Suppressor macrophage (primary cell): ENCODE measurements at regions not wholly inside any gene's neighbourhood (a gene's known extent, or its start where the extent isn't known, plus 50 kb on each side); places are given as distances from the start of the nearest gene placed in this dataset.
A peak's percentile ranks its signal among the peaks of the same experiment; 100 is the strongest.

Experiments used
- DNase-seq, 4 experiments: peaks; one replicate each; pipeline ENCODE4 v3.0.0-alpha.2; 2020 to 2022

DNA sequence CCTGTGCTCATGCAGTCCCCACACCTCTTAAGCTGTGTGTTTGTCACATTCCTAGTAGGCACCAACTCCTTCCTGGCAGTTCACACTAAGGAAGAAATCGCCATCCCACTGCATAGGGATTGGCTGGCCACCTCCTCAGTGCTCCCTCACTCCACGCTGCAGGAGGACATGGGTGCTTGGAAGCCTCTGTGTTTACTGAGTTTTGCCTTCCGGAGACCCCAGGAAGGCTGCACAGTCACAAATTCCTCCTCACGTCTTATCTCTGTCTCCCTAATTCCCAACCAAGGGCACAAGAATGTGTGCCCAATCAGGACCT lies 93.8 kb upstream of the GALNT2 start:
- DNase-seq = no peak

- DNase-seq = no peak
Measured at GRCh38 chr1:229975047-229975446, 92.0 kb upstream of the GALNT2 start.

DNA sequence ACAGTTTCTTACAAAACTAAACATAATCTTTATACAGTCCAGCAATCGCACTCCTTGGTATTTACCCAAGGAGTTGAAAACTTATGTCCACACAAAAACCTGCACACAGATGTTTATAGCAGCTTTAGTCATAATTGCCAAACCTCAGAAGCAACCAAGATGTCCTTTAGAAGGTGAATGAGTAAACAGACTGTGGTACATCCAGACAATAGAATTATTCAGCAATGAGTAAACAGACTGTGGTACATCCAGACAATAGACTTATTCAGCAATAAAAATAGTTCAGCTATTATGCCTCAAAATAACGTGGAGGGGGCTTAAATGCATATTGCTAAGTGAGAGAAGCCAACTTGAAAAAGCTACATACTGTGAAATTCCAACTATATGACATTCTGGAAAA lies 87.0 kb upstream of the GALNT2 start:
- DNase-seq = no peak

- DNase-seq = no peak
Measured at GRCh38 chr1:229981736-229982135, 85.3 kb upstream of the GALNT2 start.

- DNase-seq = no peak
Measured at GRCh38 chr1:229984310-229984991, 82.6 kb upstream of the GALNT2 start.

GRCh38 chr1:229984992-229985612 lies 81.9 kb upstream of the GALNT2 start:
- no peak for DNase-seq

- no peak for DNase-seq
Measured at GRCh38 chr1:229985613-229986010, 81.4 kb upstream of the GALNT2 start.

DNA sequence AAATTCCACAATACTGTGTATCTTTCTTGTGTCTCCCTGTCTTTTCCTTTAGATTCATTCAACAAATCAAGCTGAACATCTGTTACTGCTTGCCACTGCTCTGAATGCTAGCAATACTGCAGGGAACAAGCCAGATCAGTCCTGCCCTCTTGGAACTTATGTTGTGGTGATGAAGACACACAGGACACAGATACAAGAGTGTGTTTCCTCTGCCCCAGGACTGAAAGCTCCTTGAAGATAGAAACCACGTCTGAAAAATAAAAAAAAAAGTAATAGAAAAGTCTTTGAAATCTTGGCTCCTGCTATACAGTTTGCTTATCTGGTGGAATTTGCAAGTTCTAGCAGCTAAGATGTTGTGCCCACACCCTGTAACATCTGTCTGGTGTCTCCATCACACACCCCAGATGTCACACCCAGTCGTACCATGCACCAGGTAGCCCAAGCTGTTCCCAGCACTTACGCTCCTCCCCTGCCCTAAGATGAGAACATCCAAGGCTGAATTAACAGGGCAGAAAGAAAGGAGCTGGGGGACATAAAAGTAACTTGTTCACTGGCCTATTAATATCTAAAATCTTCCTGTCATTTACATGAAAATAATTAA lies 80.2 kb upstream of the GALNT2 start:
- DNase-seq = no peak

- DNase-seq = no peak
Measured at GRCh38 chr1:229987953-229988352, 79.1 kb upstream of the GALNT2 start.

DNA sequence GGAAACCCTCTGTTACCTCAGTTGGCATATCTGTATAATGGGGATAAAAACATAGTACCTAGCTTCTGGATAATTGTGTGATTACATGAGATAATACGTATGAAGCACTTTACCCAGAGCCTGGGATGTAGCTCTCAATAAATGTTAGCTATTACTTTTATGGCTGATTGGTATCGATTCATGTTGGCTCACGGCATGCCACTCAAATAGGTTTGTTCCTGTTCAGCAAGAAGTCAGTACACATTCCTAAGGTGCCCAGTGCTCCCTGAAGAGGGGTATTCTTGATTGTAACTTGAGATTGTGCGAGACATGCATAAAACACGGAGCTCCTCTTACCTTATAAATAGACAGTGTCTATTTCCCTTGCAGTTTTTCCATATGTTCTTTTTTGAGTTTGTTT lies 78.5 kb upstream of the GALNT2 start:
- DNase-seq = no peak

DNA sequence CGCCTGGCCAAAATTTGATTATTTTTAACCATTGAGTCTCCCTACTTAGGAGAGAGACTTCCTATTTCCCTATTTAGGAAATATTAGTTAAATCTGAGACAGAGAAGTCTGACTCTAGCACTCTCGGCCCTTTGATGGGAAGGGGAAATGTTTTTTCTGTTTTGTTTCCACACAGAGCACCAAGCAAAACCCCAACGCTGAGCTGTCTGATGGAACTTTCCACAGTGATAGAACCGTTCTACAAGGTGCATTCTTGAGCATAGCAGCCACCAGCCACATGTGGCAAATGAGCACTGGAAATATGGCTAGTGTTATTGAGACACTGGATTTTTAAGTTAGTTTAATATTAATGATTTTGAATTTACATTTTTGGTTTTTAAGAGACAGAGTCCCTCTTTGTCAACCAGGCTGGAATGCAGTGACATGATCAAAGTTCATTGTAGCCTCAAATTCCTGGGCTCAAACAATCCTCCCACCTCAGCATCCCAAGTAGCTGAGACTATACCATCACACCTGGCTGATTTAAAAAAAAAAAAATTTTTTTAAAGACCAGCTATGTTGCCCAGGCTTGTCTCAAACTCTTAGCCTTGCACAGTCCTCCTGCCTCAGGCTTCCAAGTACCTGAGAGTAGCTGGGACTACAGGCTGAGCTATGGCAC lies 77.3 kb upstream of the GALNT2 start:
- DNase-seq = no peak

GRCh38 chr1:229990326-229990725 lies 76.7 kb upstream of the GALNT2 start:
- no peak for DNase-seq

GRCh38 chr1:229991104-229991513 lies 75.9 kb upstream of the GALNT2 start:
- DNase-seq = no peak

DNA sequence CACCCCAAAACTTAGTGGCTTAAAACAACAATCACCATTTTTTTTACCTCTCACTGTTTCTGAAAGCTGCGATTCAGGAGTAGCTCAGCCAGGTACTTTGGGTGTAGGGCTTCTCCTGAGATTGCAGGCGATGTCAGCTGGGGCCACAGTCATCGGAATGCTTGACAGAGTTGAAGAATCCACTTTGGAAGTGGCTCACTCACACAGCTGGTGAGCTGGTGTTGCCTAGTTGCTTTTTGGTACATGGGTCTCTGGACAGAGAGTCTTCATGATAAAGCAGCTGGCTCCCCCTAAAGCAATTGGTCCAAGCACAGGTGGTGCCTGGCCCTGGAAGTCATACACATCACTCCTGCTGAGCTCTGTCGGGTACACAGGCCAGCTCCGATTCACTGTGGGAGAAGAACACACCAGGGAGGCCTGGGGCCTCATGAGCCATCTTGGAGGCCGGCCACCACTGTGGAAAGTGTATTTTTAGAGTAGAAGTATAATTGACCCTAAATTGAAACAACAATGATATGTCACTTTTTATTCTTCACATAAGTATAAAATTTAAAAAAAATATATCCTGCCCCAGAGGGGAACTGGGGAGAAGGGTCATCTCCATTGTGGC lies 75.2 kb upstream of the GALNT2 start:
- no peak for DNase-seq

- no peak for DNase-seq
Measured at GRCh38 chr1:229993060-229993459, 74.0 kb upstream of the GALNT2 start.

DNA sequence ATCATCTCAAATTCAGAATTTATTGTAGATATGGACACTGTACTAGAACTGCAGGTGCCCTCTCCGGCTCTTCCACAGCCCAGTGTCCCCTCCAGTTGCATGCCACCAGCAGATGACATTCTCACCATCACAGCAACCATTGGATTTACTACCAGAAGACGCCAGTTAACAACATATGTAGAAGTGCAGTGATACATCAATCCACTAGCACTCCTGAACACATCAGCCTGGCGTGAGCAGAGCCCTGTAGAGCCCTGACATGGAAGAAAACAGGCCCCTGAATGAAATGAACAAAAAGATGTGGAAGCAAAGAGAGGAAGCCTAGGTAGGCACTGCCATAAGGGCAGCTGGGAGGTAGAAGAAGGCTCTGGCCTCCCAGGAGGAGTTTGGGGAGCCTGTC lies 73.1 kb upstream of the GALNT2 start:
- no peak for DNase-seq

DNA sequence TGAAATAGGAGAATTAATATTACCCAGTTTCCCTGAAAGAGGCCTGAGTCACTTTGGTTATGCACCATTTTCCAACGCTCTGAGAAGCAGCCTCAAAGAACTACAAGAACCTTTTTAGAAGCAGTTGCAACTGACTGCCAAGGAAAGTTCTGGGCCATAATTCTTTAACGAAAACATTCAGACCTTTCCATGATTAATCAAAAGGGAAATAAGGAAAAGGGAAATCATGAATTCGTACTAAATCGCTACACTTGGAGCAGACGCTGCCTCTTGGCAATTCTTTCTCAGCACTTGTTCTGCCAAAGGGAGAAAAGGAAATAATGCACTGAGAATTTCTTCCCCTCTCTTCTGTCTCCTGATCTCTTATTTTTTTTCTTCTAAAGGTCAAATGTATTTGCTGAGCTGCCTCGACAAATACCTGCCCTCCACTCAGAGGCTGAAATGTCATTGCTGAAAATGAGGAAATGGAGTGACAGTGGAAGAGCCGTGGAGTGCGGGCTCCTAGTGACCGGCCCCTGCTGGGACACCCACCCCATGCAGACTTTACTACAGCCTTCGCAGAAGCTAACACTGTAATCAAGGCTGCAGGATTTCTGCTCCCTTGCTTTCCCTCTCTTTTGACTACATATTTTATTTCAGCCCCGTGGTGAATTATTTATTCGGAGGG lies 67.9 kb upstream of the GALNT2 start:
- DNase-seq = no peak

GRCh38 chr1:230000493-230001184 lies 66.4 kb upstream of the GALNT2 start:
- DNase-seq = no peak

GRCh38 chr1:230002164-230002803 lies 64.8 kb upstream of the GALNT2 start:
- peak; percentile 30 to 61 (median 52) for DNase-seq

DNA sequence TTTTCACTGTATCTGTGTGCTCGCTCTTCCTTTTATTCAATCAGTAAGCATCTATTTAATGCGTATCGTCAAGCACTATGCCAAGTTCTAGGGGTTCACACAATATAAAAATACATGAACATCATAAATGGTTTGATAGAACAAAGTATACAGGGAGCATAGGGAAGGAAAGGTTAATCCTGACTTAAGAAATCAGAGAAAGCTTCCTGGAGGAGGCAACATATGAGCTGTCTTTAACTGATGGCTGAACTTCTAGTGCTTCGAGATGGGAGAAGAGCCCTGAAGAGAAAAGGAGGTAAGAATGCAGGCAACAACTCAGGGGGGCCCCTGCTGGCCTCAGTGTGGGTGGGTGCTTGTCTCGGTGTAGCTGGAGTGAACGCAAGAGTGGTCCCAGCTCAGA lies 63.6 kb upstream of the GALNT2 start:
- DNase-seq = no peak

DNA sequence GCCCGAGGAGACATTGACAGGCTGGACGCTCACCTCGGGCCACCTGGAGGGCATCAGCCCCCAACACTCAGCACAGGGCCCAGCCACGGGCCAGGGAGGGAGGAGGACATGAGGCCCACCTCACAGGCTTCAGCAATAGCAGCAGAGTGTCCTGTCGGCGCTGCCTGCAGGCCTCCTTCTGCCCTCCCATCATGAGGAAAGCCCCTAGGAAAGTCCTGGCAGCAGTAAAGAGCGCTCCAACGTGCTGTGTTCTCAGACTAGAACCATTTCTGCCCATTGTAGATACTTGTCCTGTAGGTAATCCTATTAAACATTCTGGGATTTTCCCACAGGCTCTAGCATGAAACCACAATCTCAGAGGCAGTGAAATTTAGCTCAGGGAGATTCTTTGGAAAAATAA lies 62.0 kb upstream of the GALNT2 start:
- no peak for DNase-seq

GRCh38 chr1:230008721-230009120 lies 58.3 kb upstream of the GALNT2 start:
- DNase-seq = no peak
